Nephron progenitor cell (in vitro differentiated cells): ENCODE measurements at regions not wholly inside any gene's neighbourhood (a gene's known extent, or its start where the extent isn't known, plus 50 kb on each side); places are given as distances from the start of the nearest gene placed in this dataset.

Source experiments
- DNase-seq: peaks from one replicate; pipeline ENCODE4 v3.0.0; 2021
- H3K27ac Mint-ChIP-seq: 2 replicates; pipeline ENCODE4 v1.8.0; 2021; ENCODE audit warnings: mild to moderate bottlenecking, moderate library complexity, mixed read lengths
- H3K27me3 Mint-ChIP-seq: 2 replicates; pipeline ENCODE4 v1.8.0; 2021; ENCODE audit warnings: mild to moderate bottlenecking, low read depth, mixed read lengths; ENCODE audit not compliant: poor library complexity
- H3K36me3 Mint-ChIP-seq: 2 replicates; pipeline ENCODE4 v1.8.0; 2021; ENCODE audit warnings: low read depth, mixed read lengths
- H3K4me1 Mint-ChIP-seq: 2 replicates; pipeline ENCODE4 v1.8.0; 2021; ENCODE audit warnings: mixed read lengths
- H3K4me3 Mint-ChIP-seq: 2 replicates; pipeline ENCODE4 v1.8.0; 2021; ENCODE audit warnings: mild to moderate bottlenecking, moderate library complexity, mixed read lengths
- H3K9me3 Mint-ChIP-seq: 2 replicates; pipeline ENCODE4 v1.8.0; 2021; ENCODE audit warnings: mild to moderate bottlenecking, moderate library complexity, mixed read lengths
- TF ChIP-seq, protein P1 (sequence below): fragments of 200-600 bp; sonication (generic); IDR thresholded peaks from 2 replicates; pipeline ENCODE4 v1.5.0; 2021; ENCODE audit warnings: antibody characterized with exemption

DNA sequence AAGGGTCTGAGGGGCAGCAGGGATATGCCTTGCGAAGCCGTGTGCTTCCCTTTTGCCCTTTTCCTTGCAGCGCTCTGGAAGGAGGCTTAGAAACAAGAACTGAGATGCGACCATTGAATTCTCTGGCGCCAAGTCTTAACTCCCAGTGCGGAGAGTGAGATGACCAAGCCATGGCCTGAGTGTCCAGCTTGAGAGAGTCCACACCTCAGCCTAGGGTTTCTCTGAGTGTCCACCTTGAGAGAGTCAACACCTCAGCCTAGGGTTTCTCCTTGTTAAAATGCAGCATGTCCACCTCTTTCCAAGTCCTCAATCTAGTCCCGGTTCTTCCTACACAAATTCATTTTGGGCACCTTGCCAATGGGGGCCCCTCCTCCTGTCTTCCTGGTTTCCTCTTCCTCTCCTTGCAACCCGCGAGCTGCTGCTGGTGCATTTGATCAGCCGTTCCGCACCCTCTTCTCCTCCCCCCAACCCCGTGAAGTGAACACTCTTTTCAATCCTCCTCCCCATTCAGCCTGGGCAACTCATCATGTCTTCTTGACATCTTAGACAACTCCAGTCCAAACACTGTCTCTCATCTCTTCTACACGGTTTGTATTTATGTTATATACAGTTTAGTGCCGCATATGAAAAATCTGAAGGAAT is 178.2 kb upstream of the PITRM1 start:
- Mint-ChIP-seq H3K4me1 (peaks cover 13% of the 10 kb centered on the region), H3K27me3 (peaks cover 8% of the 10 kb centered on the region), H3K9me3 (peaks cover 19% of the 10 kb centered on the region), H3K4me3 (no peak overlapping the region), H3K36me3 (no peaks in the 10 kb centered on the region), H3K27ac (no peak overlapping the region)
- TF ChIP-seq, protein P1, sequence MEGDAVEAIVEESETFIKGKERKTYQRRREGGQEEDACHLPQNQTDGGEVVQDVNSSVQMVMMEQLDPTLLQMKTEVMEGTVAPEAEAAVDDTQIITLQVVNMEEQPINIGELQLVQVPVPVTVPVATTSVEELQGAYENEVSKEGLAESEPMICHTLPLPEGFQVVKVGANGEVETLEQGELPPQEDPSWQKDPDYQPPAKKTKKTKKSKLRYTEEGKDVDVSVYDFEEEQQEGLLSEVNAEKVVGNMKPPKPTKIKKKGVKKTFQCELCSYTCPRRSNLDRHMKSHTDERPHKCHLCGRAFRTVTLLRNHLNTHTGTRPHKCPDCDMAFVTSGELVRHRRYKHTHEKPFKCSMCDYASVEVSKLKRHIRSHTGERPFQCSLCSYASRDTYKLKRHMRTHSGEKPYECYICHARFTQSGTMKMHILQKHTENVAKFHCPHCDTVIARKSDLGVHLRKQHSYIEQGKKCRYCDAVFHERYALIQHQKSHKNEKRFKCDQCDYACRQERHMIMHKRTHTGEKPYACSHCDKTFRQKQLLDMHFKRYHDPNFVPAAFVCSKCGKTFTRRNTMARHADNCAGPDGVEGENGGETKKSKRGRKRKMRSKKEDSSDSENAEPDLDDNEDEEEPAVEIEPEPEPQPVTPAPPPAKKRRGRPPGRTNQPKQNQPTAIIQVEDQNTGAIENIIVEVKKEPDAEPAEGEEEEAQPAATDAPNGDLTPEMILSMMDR, result no peak
- no peak for DNase-seq

DNA sequence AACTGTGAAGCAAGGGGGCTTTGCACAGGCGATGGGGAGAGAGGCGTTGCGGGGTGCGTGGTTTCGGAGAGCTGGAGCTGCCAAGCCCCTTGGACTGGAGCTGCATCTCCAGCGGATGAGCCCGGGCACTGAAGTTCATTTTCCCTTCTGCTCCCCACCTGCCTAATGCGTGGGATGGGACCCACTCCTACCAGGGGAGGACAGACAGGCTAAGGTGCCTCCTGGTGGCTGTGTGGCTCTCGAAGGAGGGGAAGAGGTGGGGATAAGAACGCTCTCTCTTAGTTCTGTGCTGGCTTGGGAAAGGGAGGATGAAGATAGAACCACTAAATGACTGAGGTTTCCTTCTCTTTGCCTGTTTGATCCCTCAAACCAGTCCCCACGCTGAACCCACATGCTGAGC is 177.6 kb upstream of the PITRM1 start:
- Mint-ChIP-seq H3K4me1 (peaks cover 13% of the 10 kb centered on the region), H3K9me3 (peaks cover 19% of the 10 kb centered on the region), H3K4me3 (no peak overlapping the region), H3K36me3 (no peaks in the 10 kb centered on the region), H3K27ac (no peak overlapping the region), H3K27me3 (peaks cover 13% of the 10 kb centered on the region)
- no peak for DNase-seq
- TF ChIP-seq, protein P1, result no peak

DNA sequence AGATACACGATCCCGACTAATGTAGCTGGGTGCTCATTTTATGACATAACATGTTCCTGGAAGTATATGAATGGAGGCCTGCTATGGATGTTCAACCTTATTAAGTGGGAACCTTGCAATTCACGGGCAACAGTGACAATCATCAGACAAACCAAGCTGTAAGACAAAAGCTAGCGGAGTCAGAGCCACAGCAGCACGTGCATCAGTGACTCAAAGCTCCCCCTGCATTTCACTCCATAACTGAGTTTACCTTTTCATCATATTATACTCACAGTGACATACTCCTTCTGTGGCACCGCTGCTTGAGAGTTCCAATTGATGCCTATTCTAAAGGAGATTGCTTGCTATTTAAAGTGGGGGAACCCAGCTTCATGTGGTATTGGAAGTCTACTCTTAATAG is 176.0 kb upstream of the PITRM1 start:
- Mint-ChIP-seq H3K9me3 (peaks cover 9% of the 10 kb centered on the region), H3K36me3 (no peaks in the 10 kb centered on the region), H3K4me1 (peaks cover 13% of the 10 kb centered on the region), H3K27ac (no peak overlapping the region), H3K27me3 (peaks cover 11% of the 10 kb centered on the region), H3K4me3 (no peak overlapping the region)
- no peak for DNase-seq
- TF ChIP-seq, protein P1, result no peak

DNA sequence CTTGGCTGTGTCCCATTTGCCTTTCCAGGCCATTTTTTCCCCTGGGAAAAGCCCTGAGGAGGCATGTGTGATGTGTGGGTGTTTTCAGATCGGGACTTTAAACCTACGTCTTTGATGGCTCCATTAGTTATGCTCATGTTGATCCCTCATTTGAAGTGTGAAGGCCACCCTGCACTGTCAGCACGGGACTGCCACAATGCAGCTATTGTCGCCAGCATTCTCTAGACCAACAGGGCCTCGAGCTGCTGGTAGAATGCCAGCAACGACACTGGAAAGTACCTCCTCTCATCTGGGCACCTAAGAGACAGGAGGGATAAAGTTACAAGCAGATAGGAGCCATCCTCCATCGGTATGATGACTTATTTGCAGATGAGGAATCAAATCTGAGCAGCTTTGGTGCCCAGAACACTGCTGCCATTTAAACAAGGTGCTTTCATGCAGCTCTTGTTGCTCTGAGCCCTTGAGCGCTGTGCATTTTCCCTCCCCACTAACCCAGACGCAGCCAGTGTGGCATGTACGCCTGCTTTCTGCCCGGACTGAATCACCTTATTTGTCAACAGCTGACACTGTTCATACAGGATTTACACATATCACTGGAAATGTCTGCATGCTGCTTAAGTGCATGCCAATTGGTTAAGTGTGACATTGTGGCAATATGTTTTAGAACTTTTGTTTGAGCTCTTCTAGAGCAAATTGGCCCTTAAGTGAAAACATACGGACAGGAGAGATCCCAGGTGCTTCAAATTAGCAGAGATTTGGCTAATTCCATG is 175.0 kb upstream of the PITRM1 start:
- H3K4me1 Mint-ChIP-seq, result peaks cover 13% of the 10 kb centered on the region
- H3K36me3 Mint-ChIP-seq, result no peaks in the 10 kb centered on the region
- no peak overlapping the region for H3K27ac Mint-ChIP-seq
- peaks cover 12% of the 10 kb centered on the region for H3K27me3 Mint-ChIP-seq
- DNase-seq, result no peak
- H3K9me3 Mint-ChIP-seq, result peaks cover under 1% of the 10 kb centered on the region
- TF ChIP-seq, protein P1, result no peak
- no peak overlapping the region for H3K4me3 Mint-ChIP-seq

DNA sequence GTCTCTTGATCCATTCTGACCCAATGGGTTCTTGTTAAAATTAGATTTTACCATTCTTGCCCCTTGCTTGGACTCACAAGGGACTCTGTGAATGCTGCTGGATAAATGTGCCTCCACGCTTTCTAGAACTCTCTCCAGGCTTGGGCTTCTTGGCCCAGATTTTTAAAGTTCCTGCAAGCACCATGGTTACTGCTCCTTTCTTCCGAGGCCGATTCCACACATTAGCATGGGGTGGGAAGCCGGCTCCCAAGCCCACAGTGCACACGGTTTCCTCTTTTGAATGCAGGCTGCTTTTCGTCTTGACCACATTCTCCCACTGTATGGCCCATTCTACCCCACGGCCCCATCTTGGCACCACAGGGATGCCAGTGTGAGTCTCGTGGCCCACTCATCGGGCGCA is 174.3 kb upstream of the PITRM1 start:
- DNase-seq, result no peak
- peaks cover 12% of the 10 kb centered on the region for H3K27me3 Mint-ChIP-seq
- H3K4me3 Mint-ChIP-seq, result no peak overlapping the region
- no peak overlapping the region for H3K27ac Mint-ChIP-seq
- H3K4me1 Mint-ChIP-seq, result peaks cover 13% of the 10 kb centered on the region
- H3K9me3 Mint-ChIP-seq, result no peaks in the 10 kb centered on the region
- H3K36me3 Mint-ChIP-seq, result no peaks in the 10 kb centered on the region
- TF ChIP-seq, protein P1, result no peak

DNA sequence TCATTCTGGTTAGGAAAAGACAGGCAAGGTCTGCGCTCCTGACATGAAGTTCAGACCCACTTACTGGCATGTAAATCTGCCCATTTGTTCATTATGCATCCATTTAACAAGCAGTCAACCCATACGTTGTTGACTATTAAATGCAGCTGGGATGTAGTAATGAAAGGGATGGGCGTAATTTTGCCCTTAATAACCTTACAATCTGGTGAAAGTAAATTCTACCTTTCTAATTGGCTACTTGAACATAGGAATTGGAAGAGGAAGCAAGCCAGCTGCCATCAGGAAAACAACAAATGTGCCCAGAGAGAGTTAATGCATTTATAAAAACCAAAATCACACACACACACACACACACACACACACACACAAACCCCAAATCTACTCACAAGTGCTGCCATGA is 170.2 kb upstream of the PITRM1 start:
- Mint-ChIP-seq H3K4me1 (peaks cover 17% of the 10 kb centered on the region), H3K4me3 (no peak overlapping the region), H3K36me3 (no peaks in the 10 kb centered on the region), H3K9me3 (no peaks in the 10 kb centered on the region), H3K27me3 (peaks cover 12% of the 10 kb centered on the region), H3K27ac (no peak overlapping the region)
- TF ChIP-seq, protein P1, result no peak
- DNase-seq, result no peak
